Brain microvascular endothelial cell (primary cell): ENCODE measurements at regions not wholly inside any gene's neighbourhood (a gene's known extent, or its start where the extent isn't known, plus 50 kb on each side); places are given as distances from the start of the nearest gene placed in this dataset.

Source experiments
- DNase-seq: peaks from one replicate; pipeline ENCODE4 v3.0.0-alpha.2; 2020
- H3K27ac ChIP-seq: fragments of 250-450 bp; sonication (Bioruptor Pico); 2 replicates; pipeline ENCODE4 v1.5.1; 2020; ENCODE audit warnings: mild to moderate bottlenecking, moderate library complexity
- H3K27me3 ChIP-seq: fragments of 250-450 bp; sonication (Bioruptor Pico); replicated peaks from 2 replicates; pipeline ENCODE4 v1.5.1; 2020; ENCODE audit warnings: mild to moderate bottlenecking
- H3K36me3 ChIP-seq: fragments of 250-450 bp; sonication (Bioruptor Pico); replicated peaks from 2 replicates; pipeline ENCODE4 v1.5.1; 2020; ENCODE audit warnings: mild to moderate bottlenecking
- H3K4me3 ChIP-seq: 2 replicates; pipeline ENCODE4 v1.5.1; 2011; ENCODE audit warnings: low read depth, mild to moderate bottlenecking, control low read depth, low read length, moderate library complexity
- in situ Hi-C: cut with HindIII; loops from 2 replicates; pipeline ENCODE4 v1.10.0; 2017; ENCODE audit warnings: low sequenced_read_pairs, low pct_ligation_motif_present
- TF ChIP-seq, protein P1 (sequence below): IDR thresholded peaks from 2 replicates; pipeline ENCODE4 v1.5.1; 2011; ENCODE audit warnings: low read depth, mild to moderate bottlenecking, moderate library complexity, low read length, control low read depth, inconsistent platforms; ENCODE audit errors: missing control alignments

GRCh38 chr13:26966701-26967080 is 204.9 kb downstream of the USP12 start:
- in situ Hi-C loops, result no loop called here
- Histone ChIP-seq H3K27me3 (no peaks in the 10 kb centered on the region), H3K4me3 (no peak overlapping the region), H3K27ac (no peak overlapping the region), H3K36me3 (no peaks in the 10 kb centered on the region)
- no peak for DNase-seq
- TF ChIP-seq, protein P1, sequence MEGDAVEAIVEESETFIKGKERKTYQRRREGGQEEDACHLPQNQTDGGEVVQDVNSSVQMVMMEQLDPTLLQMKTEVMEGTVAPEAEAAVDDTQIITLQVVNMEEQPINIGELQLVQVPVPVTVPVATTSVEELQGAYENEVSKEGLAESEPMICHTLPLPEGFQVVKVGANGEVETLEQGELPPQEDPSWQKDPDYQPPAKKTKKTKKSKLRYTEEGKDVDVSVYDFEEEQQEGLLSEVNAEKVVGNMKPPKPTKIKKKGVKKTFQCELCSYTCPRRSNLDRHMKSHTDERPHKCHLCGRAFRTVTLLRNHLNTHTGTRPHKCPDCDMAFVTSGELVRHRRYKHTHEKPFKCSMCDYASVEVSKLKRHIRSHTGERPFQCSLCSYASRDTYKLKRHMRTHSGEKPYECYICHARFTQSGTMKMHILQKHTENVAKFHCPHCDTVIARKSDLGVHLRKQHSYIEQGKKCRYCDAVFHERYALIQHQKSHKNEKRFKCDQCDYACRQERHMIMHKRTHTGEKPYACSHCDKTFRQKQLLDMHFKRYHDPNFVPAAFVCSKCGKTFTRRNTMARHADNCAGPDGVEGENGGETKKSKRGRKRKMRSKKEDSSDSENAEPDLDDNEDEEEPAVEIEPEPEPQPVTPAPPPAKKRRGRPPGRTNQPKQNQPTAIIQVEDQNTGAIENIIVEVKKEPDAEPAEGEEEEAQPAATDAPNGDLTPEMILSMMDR, result no peak

- DNase-seq, result peak; percentile 32
- Histone ChIP-seq H3K27me3 (no peaks in the 10 kb centered on the region), H3K4me3 (no peak overlapping the region), H3K36me3 (no peaks in the 10 kb centered on the region), H3K27ac (no peak overlapping the region)
- TF ChIP-seq, protein P1, result no peak
- in situ Hi-C loops, result no loop called here
These were observed 205.5 kb downstream of the USP12 start for GRCh38 chr13:26965952-26966700.

GRCh38 chr13:26964278-26965250 is 204.0 kb upstream of the GPR12 start:
- Histone ChIP-seq H3K4me3 (no peak overlapping the region), H3K36me3 (no peaks in the 10 kb centered on the region), H3K27ac (no peak overlapping the region), H3K27me3 (no peaks in the 10 kb centered on the region)
- peak; percentile 70 for DNase-seq
- in situ Hi-C loops, result no loop called here
- TF ChIP-seq, protein P1, result no peak

- in situ Hi-C loops, result no loop called here
- H3K36me3 ChIP-seq, result no peaks in the 10 kb centered on the region
- H3K4me3 ChIP-seq, result no peak overlapping the region
- TF ChIP-seq, protein P1, result no peak
- DNase-seq, result no peak
- no peak overlapping the region for H3K27ac ChIP-seq
- no peaks in the 10 kb centered on the region for H3K27me3 ChIP-seq
These were observed 202.1 kb upstream of the GPR12 start for GRCh38 chr13:26962671-26963070.

DNA sequence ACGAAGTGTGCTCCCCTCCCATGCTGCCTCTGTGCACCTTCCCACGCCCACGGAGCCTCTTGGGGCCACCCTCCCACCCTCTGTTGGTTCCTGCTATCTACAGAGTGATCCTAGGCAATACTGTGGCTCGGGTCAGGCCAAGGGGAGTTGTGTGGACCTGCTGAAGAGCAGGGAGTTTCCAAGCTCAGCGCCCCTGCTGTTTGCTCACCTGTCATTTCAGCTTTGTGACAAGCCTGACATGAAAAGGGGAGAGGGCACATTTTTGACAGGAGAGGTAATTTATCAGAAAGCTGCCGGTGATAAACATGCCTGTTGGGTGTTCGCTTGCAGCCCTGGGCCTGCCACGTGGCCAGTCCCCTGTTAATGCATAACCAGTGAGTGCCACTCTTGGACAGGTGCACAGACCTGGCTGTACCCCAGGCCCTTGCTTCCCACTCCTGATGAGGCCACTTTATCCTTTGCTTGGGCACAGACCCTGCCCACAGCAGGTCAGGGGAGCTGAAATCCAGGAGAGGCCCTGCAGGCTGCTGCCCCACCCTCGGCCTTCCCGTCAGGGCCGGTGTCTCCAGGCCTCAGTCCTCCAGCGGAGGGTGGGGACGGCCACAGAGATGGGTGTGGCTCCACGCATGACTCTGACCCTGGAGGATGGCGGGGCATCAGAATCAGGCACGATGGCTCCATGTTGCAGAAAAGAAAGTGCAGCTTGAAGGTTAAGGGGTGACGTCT is 201.5 kb upstream of the GPR12 start:
- Histone ChIP-seq H3K27me3 (no peaks in the 10 kb centered on the region), H3K36me3 (no peaks in the 10 kb centered on the region), H3K27ac (no peak overlapping the region), H3K4me3 (no peak overlapping the region)
- DNase-seq, result no peak
- in situ Hi-C loops, result no loop called here
- TF ChIP-seq, protein P1, result no peak
